ENCODE measurements at regions not wholly inside any gene's neighbourhood (a gene's known extent, or its start where the extent isn't known, plus 50 kb on each side); places are given as distances from the start of the nearest gene placed in this dataset.

- no peak for DNase-seq (ENCODE audit: low read depth in 1 of 2, low spot score in 1 of 2)
- Histone ChIP-seq H3K4me3 (replicated peaks; ENCODE audit: insufficient read depth, low read length) (no peak overlapping the region), H3K27me3 (ENCODE audit: insufficient read depth, poor library complexity, severe bottlenecking) (no peaks in the 10 kb centered on the region), H3K27ac (replicated peaks) (no peak overlapping the region)
- TF ChIP-seq SPI1 (IDR thresholded peaks at IDR 0.05; ENCODE audit: borderline replicate concordance, low read depth) = no peak
- TF ChIP-seq, protein P1, sequence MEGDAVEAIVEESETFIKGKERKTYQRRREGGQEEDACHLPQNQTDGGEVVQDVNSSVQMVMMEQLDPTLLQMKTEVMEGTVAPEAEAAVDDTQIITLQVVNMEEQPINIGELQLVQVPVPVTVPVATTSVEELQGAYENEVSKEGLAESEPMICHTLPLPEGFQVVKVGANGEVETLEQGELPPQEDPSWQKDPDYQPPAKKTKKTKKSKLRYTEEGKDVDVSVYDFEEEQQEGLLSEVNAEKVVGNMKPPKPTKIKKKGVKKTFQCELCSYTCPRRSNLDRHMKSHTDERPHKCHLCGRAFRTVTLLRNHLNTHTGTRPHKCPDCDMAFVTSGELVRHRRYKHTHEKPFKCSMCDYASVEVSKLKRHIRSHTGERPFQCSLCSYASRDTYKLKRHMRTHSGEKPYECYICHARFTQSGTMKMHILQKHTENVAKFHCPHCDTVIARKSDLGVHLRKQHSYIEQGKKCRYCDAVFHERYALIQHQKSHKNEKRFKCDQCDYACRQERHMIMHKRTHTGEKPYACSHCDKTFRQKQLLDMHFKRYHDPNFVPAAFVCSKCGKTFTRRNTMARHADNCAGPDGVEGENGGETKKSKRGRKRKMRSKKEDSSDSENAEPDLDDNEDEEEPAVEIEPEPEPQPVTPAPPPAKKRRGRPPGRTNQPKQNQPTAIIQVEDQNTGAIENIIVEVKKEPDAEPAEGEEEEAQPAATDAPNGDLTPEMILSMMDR (IDR thresholded peaks at IDR 0.05; ENCODE audit: insufficient read depth, low read length) = no peak
- TF ChIP-seq REST (IDR thresholded peaks at IDR 0.05; ENCODE audit: insufficient replicate concordance, low read depth) = no peak
- TF ChIP-seq GABPA (IDR thresholded peaks at IDR 0.05; ENCODE audit: low read depth) = no peak
- TF ChIP-seq POLR2AphosphoS5 (IDR thresholded peaks at IDR 0.05; ENCODE audit: low read depth) = no peak
Observed at GRCh38 chr3:86388820-86389219, 602.1 kb downstream of the VGLL3 start.

GRCh38 chr3:86382556-86382955 lies 608.4 kb downstream of the VGLL3 start:
- Histone ChIP-seq H3K27me3 (ENCODE audit: insufficient read depth, poor library complexity, severe bottlenecking) (no peaks in the 10 kb centered on the region), H3K27ac (replicated peaks) (no peak overlapping the region), H3K4me3 (replicated peaks; ENCODE audit: insufficient read depth, low read length) (no peak overlapping the region)
- no peak for DNase-seq (ENCODE audit: low read depth in 1 of 2, low spot score in 1 of 2)
- TF ChIP-seq SPI1 (IDR thresholded peaks at IDR 0.05; ENCODE audit: borderline replicate concordance, low read depth) = no peak
- TF ChIP-seq, protein P1 (IDR thresholded peaks at IDR 0.05; ENCODE audit: insufficient read depth, low read length) = no peak
- no peak for TF ChIP-seq GABPA (IDR thresholded peaks at IDR 0.05; ENCODE audit: low read depth)
- TF ChIP-seq REST (IDR thresholded peaks at IDR 0.05; ENCODE audit: insufficient replicate concordance, low read depth) = no peak
- TF ChIP-seq POLR2AphosphoS5 (IDR thresholded peaks at IDR 0.05; ENCODE audit: low read depth) = no peak

DNA sequence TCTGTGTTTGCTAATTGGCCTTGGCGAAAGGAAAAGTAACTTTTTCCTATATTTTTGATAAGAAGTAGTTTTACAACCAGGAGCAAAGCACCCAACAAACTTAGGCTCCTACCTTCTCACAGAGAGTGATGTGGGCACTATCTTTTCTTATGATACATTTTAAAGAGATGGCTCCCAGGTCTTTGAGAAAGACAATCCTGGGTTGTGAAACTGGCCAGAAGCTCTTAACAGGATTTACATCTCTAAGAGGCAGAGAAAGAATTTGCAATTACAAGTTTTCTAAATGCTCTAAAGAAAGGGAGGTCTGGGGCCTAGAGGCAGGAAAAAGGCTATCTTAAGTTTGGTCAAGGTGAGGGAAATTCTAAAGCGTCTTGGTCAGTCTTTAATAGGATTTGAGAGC lies 609.7 kb downstream of the VGLL3 start:
- no peak for DNase-seq (ENCODE audit: low read depth in 1 of 2, low spot score in 1 of 2)
- no peak overlapping the region for H3K4me3 ChIP-seq (replicated peaks; ENCODE audit: insufficient read depth, low read length)
- no peak overlapping the region for H3K27ac ChIP-seq (replicated peaks)
- TF ChIP-seq GABPA (IDR thresholded peaks at IDR 0.05; ENCODE audit: low read depth) = no peak
- TF ChIP-seq REST (IDR thresholded peaks at IDR 0.05; ENCODE audit: insufficient replicate concordance, low read depth) = no peak
- TF ChIP-seq, protein P1 (IDR thresholded peaks at IDR 0.05; ENCODE audit: insufficient read depth, low read length) = no peak
- no peak for TF ChIP-seq SPI1 (IDR thresholded peaks at IDR 0.05; ENCODE audit: borderline replicate concordance, low read depth)
- no peak for TF ChIP-seq POLR2AphosphoS5 (IDR thresholded peaks at IDR 0.05; ENCODE audit: low read depth)
- H3K27me3 ChIP-seq (ENCODE audit: insufficient read depth, poor library complexity, severe bottlenecking) = no peaks in the 10 kb centered on the region

All from HL-60 (cell line).